ENCODE measurements at regions not wholly inside any gene's neighbourhood (a gene's known extent, or its start where the extent isn't known, plus 50 kb on each side); places are given as distances from the start of the nearest gene placed in this dataset.

DNA sequence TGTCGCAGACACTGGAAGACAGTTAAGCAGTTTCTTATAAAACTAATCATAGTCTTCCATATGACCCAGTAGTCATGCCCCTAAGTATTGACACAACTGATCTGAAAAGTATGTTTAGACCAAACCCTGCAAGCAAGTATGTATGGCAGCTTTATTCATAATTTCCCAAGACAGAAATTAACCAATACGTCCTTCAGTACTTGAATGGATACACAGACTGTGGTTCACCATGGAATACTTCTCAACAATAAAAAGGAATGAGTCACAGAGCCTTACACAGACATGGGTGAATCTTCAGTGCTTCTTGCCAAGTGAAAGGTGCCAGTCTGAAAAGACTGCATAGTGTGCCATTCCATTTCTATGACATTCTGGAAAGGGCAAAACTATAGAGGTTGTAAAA is 50.2 kb upstream of the AKR1E2 start:
- Histone ChIP-seq H3K4me1 (ENCODE audit: control insufficient read depth, insufficient read depth, low read length) (0 out of 2 replicates have a peak, but pooled peaks cover 2% of the 10 kb centered on the region), H3K27ac (ENCODE audit: extremely low read depth, low read depth, low read length) (no peak overlapping the region), H3K36me3 (ENCODE audit: control insufficient read depth in 2 of 2, insufficient read depth in 1 of 2, low read length in 2 of 2) (no peaks in the 10 kb centered on the region), H3K4me3 (ENCODE audit: low read depth, low read length) (no peak overlapping the region), H3K9me3 (ENCODE audit: control insufficient read depth, insufficient read depth, low read depth, low read length) (no peaks in the 10 kb centered on the region)
- TF ChIP-seq, protein P1, sequence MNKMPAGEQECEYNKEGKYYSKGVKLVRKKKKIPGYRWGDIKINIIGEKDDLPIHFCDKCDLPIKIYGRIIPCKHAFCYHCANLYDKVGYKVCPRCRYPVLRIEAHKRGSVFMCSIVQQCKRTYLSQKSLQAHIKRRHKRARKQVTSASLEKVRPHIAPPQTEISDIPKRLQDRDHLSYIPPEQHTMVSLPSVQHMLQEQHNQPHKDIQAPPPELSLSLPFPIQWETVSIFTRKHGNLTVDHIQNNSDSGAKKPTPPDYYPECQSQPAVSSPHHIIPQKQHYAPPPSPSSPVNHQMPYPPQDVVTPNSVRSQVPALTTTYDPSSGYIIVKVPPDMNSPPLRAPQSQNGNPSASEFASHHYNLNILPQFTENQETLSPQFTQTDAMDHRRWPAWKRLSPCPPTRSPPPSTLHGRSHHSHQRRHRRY (tag by site-specific recombination; IDR thresholded peaks at IDR 0.05) = no peak
- TF ChIP-seq WT1 (tag by site-specific recombination; IDR thresholded peaks at IDR 0.05) (no peak), GLIS2 (tag by site-specific recombination; IDR thresholded peaks at IDR 0.05) (no peak), ZNF169 (tag by site-specific recombination; IDR thresholded peaks at IDR 0.05) (no peak), ZNF16 (tag by site-specific recombination; IDR thresholded peaks at IDR 0.05; ENCODE audit: low read depth) (no peak), ZSCAN23 (tag by site-specific recombination; IDR thresholded peaks at IDR 0.05) (no peak), BCL11A (tag by site-specific recombination; IDR thresholded peaks at IDR 0.05; ENCODE audit: low read depth) (no peak), KLF7 (tag by site-specific recombination; IDR thresholded peaks at IDR 0.05; ENCODE audit: borderline replicate concordance) (no peak), ZNF37A (tag by site-specific recombination; IDR thresholded peaks at IDR 0.05) (no peak), ZNF707 (tag by site-specific recombination; IDR thresholded peaks at IDR 0.05) (no peak), ZNF510 (tag by site-specific recombination; IDR thresholded peaks at IDR 0.05; ENCODE audit: insufficient replicate concordance) (no peak), KLF16 (tag by site-specific recombination; IDR thresholded peaks at IDR 0.05) (no peak)
- TF ChIP-seq, protein P2, sequence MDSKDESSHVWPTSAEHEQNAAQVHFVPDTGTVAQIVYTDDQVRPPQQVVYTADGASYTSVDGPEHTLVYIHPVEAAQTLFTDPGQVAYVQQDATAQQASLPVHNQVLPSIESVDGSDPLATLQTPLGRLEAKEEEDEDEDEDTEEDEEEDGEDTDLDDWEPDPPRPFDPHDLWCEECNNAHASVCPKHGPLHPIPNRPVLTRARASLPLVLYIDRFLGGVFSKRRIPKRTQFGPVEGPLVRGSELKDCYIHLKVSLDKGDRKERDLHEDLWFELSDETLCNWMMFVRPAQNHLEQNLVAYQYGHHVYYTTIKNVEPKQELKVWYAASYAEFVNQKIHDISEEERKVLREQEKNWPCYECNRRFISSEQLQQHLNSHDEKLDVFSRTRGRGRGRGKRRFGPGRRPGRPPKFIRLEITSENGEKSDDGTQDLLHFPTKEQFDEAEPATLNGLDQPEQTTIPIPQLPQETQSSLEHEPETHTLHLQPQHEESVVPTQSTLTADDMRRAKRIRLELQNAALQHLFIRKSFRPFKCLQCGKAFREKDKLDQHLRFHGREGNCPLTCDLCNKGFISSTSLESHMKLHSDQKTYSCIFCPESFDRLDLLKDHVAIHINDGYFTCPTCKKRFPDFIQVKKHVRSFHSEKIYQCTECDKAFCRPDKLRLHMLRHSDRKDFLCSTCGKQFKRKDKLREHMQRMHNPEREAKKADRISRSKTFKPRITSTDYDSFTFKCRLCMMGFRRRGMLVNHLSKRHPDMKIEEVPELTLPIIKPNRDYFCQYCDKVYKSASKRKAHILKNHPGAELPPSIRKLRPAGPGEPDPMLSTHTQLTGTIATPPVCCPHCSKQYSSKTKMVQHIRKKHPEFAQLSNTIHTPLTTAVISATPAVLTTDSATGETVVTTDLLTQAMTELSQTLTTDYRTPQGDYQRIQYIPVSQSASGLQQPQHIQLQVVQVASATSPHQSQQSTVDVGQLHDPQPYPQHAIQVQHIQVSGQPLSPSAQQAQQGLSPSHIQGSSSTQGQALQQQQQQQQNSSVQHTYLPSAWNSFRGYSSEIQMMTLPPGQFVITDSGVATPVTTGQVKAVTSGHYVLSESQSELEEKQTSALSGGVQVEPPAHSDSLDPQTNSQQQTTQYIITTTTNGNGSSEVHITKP (tag by site-specific recombination; IDR thresholded peaks at IDR 0.05) = no peak
- TF ChIP-seq, protein P3, sequence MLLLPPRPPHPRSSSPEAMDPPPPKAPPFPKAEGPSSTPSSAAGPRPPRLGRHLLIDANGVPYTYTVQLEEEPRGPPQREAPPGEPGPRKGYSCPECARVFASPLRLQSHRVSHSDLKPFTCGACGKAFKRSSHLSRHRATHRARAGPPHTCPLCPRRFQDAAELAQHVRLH (tag by site-specific recombination; IDR thresholded peaks at IDR 0.05) = no peak
- TF ChIP-seq, protein P4, sequence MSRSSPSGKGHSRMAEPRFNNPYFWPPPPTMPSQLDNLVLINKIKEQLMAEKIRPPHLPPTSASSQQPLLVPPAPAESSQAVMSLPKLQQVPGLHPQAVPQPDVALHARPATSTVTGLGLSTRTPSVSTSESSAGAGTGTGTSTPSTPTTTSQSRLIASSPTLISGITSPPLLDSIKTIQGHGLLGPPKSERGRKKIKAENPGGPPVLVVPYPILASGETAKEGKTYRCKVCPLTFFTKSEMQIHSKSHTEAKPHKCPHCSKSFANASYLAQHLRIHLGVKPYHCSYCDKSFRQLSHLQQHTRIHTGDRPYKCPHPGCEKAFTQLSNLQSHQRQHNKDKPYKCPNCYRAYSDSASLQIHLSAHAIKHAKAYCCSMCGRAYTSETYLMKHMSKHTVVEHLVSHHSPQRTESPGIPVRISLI (tag by site-specific recombination; IDR thresholded peaks at IDR 0.05) = no peak
- ChIA-PET CTCF (interaction anchor here (1.0 kb wide), 1 partner anchor 9 kb away, joined by 6 read pairs; no protein-coding TSS in a partner anchor), POLR2A (no interaction called here)

DNA sequence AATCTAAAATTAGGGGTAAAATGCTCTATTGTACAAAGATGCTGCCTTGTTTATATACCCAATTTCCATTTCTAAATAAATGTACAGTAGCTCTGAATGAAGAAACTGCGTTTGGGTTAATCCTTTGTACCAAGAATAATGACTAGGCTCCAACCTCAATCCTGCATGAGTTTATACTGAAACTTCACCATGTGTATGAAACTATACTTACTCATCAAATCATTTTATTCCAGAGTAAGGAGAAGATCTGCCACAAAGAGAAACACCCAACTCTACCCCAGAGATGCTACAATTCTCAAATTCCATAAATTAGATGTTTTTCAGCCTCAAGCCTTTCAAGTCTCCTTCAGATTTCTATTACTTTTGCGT is 53.8 kb upstream of the AKR1E2 start:
- POLR2A ChIA-PET = no interaction called here
- Histone ChIP-seq H3K4me1 (ENCODE audit: control insufficient read depth, insufficient read depth, low read length) (0 out of 2 replicates have a peak, but pooled peaks cover 5% of the 10 kb centered on the region), H3K9me3 (ENCODE audit: control insufficient read depth, insufficient read depth, low read depth, low read length) (no peaks in the 10 kb centered on the region), H3K27ac (ENCODE audit: extremely low read depth, low read depth, low read length) (no peak overlapping the region), H3K4me3 (ENCODE audit: low read depth, low read length) (no peak overlapping the region), H3K36me3 (ENCODE audit: control insufficient read depth in 2 of 2, insufficient read depth in 1 of 2, low read length in 2 of 2) (no peaks in the 10 kb centered on the region)
- CTCF ChIA-PET = interaction anchor here (0.6 to 3.4 kb wide), 5 partner anchors 8 to 1579 kb away, joined by 3 to 14 read pairs (median 4); no protein-coding TSS in a partner anchor
- no peak for TF ChIP-seq ZBTB48 (tag by site-specific recombination; IDR thresholded peaks at IDR 0.05)
- TF ChIP-seq ZNF624 (tag by site-specific recombination; IDR thresholded peaks at IDR 0.05) = no peak
- TF ChIP-seq ZNF155 (tag by site-specific recombination; IDR thresholded peaks at IDR 0.05) = no peak
- TF ChIP-seq, protein P5, sequence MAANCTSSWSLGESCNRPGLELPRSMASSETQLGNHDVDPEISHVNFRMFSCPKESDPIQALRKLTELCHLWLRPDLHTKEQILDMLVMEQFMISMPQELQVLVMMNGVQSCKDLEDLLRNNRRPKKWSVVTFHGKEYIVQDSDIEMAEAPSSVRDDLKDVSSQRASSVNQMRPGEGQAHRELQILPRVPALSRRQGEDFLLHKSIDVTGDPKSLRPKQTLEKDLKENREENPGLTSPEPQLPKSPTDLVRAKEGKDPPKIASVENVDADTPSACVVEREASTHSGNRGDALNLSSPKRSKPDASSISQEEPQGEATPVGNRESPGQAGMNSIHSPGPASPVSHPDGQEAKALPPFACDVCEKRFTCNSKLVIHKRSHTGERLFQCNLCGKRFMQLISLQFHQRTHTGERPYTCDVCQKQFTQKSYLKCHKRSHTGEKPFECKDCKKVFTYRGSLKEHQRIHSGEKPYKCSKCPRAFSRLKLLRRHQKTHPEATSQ (tag by site-specific recombination; IDR thresholded peaks at IDR 0.05) = no peak
- TF ChIP-seq, protein P4 (tag by site-specific recombination; IDR thresholded peaks at IDR 0.05) = no peak
- no peak for TF ChIP-seq FEZF1 (tag by site-specific recombination; IDR thresholded peaks at IDR 0.05)
- TF ChIP-seq ZFHX2 (tag by site-specific recombination; conservative IDR thresholded peaks at IDR 0.05) = no peak
- TF ChIP-seq GLIS2 (tag by site-specific recombination; IDR thresholded peaks at IDR 0.05) = no peak
- TF ChIP-seq, protein P6, sequence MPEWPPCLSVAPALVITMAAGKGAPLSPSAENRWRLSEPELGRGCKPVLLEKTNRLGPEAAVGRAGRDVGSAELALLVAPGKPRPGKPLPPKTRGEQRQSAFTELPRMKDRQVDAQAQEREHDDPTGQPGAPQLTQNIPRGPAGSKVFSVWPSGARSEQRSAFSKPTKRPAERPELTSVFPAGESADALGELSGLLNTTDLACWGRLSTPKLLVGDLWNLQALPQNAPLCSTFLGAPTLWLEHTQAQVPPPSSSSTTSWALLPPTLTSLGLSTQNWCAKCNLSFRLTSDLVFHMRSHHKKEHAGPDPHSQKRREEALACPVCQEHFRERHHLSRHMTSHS (tag by site-specific recombination; IDR thresholded peaks at IDR 0.05) = no peak
- TF ChIP-seq ZNF114 (tag by site-specific recombination; IDR thresholded peaks at IDR 0.05) = no peak
- no peak for TF ChIP-seq ZFP37 (tag by site-specific recombination; IDR thresholded peaks at IDR 0.05)
- TF ChIP-seq ZEB2 (tag by site-specific recombination; IDR thresholded peaks at IDR 0.05) = no peak
